HL-60 (cell line): ENCODE measurements at regions not wholly inside any gene's neighbourhood (a gene's known extent, or its start where the extent isn't known, plus 50 kb on each side); places are given as distances from the start of the nearest gene placed in this dataset.

Source experiments
- GABPA ChIP-seq: IDR thresholded peaks from 2 replicates; pipeline ENCODE4 v1.6.1; 2012; ENCODE audit warnings: low read depth
- TF ChIP-seq, protein P1 (sequence below): IDR thresholded peaks from one replicate; pipeline ENCODE4 v1.5.1; 2011; ENCODE audit warnings: low read length, control low read depth, inconsistent platforms; ENCODE audit not compliant: insufficient read depth
- TF ChIP-seq, protein P2 (sequence below): IDR thresholded peaks from 2 replicates; pipeline ENCODE4 v1.6.1; 2012; ENCODE audit warnings: low read depth; ENCODE audit not compliant: insufficient replicate concordance

DNA sequence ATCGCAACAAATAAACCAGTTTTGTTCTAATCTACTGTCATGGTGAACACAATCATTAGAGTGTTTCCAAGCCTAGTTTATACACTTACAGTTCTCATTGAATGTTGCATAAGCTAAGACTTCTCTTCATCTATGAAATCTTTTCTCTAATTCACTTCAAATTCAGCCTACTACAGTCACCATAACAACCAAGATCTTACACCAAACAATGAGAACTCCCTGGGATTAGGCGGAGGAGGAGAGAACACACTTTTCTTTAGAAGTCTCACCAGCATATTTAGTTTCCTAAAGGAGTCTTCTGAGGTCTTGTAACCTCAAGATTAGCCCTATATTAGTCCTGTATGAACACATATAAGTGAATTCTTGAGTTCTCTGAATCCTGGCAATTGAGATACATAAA lies 1889.7 kb downstream of the LRRC4C start:
- TF ChIP-seq, protein P1, sequence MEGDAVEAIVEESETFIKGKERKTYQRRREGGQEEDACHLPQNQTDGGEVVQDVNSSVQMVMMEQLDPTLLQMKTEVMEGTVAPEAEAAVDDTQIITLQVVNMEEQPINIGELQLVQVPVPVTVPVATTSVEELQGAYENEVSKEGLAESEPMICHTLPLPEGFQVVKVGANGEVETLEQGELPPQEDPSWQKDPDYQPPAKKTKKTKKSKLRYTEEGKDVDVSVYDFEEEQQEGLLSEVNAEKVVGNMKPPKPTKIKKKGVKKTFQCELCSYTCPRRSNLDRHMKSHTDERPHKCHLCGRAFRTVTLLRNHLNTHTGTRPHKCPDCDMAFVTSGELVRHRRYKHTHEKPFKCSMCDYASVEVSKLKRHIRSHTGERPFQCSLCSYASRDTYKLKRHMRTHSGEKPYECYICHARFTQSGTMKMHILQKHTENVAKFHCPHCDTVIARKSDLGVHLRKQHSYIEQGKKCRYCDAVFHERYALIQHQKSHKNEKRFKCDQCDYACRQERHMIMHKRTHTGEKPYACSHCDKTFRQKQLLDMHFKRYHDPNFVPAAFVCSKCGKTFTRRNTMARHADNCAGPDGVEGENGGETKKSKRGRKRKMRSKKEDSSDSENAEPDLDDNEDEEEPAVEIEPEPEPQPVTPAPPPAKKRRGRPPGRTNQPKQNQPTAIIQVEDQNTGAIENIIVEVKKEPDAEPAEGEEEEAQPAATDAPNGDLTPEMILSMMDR, result no peak
- TF ChIP-seq, protein P2, sequence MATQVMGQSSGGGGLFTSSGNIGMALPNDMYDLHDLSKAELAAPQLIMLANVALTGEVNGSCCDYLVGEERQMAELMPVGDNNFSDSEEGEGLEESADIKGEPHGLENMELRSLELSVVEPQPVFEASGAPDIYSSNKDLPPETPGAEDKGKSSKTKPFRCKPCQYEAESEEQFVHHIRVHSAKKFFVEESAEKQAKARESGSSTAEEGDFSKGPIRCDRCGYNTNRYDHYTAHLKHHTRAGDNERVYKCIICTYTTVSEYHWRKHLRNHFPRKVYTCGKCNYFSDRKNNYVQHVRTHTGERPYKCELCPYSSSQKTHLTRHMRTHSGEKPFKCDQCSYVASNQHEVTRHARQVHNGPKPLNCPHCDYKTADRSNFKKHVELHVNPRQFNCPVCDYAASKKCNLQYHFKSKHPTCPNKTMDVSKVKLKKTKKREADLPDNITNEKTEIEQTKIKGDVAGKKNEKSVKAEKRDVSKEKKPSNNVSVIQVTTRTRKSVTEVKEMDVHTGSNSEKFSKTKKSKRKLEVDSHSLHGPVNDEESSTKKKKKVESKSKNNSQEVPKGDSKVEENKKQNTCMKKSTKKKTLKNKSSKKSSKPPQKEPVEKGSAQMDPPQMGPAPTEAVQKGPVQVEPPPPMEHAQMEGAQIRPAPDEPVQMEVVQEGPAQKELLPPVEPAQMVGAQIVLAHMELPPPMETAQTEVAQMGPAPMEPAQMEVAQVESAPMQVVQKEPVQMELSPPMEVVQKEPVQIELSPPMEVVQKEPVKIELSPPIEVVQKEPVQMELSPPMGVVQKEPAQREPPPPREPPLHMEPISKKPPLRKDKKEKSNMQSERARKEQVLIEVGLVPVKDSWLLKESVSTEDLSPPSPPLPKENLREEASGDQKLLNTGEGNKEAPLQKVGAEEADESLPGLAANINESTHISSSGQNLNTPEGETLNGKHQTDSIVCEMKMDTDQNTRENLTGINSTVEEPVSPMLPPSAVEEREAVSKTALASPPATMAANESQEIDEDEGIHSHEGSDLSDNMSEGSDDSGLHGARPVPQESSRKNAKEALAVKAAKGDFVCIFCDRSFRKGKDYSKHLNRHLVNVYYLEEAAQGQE, result no peak
- TF ChIP-seq GABPA, result no peak
